Gastroesophageal sphincter (tissue), 4 donors: ENCODE measurements at regions not wholly inside any gene's neighbourhood (a gene's known extent, or its start where the extent isn't known, plus 50 kb on each side); places are given as distances from the start of the nearest gene placed in this dataset.
"Not testable (repeated sequence)": the region's sequence is repeated elsewhere in the genome, so short reads cannot be mapped to it uniquely, and the experiment has no call there.

Experiments used
- ATAC-seq: fragments of 150-250 bp; one replicate; pipeline ENCODE4 v1.9.1; 2016; ENCODE audit warnings: mild to moderate bottlenecking, moderate library complexity
- H3K27ac ChIP-seq, 4 donors: fragments of 200-600 bp; sonication (generic) in 3 of 4; 1 replicate in 3 of 4; 2 replicates in 1 of 4; pipeline ENCODE4 v1.5.1; 2016 to 2019
- H3K27me3 ChIP-seq: fragments of 200-600 bp; sonication (generic); one replicate; pipeline ENCODE4 v1.5.1; 2019
- H3K36me3 ChIP-seq, 2 donors: fragments of 200-600 bp; sonication (generic); one replicate each; pipeline ENCODE4 v1.5.1; 2019; ENCODE audit warnings: control low read depth in 1 of 2
- H3K4me1 ChIP-seq, 3 donors: fragments of 200-600 bp; sonication (generic); 1 replicate in 2 of 3; 2 replicates in 1 of 3; pipeline ENCODE4 v1.5.1; 2016 to 2019; ENCODE audit warnings: control low read depth in 2 of 3
- H3K4me3 ChIP-seq, 2 donors: fragments of 200-600 bp; sonication (generic); one replicate each; pipeline ENCODE4 v1.5.1; 2019; ENCODE audit warnings: mild to moderate bottlenecking in 1 of 2, moderate library complexity in 1 of 2
- H3K9me3 ChIP-seq, 3 donors: fragments of 200-600 bp; sonication (generic); one replicate each; pipeline ENCODE4 v1.5.1; 2017 to 2019; ENCODE audit warnings: control low read depth in 2 of 3
- EP300 ChIP-seq: sonication (generic); formaldehyde crosslinking; IDR thresholded peaks from one replicate; pipeline ENCODE4 v1.6.1; 2017; ENCODE audit warnings: antibody characterized with exemption, mild to moderate bottlenecking
- POLR2A ChIP-seq, 2 donors: fragments of 450-650 bp; IDR thresholded peaks; one replicate each; pipeline ENCODE4 v1.6.1; 2017; ENCODE audit warnings: antibody characterized with exemption in 2 of 2, mild to moderate bottlenecking in 2 of 2, moderate library complexity in 1 of 2
- POLR2AphosphoS5 ChIP-seq: sonication (generic); formaldehyde crosslinking; IDR thresholded peaks from one replicate; pipeline ENCODE4 v1.6.1; 2017; ENCODE audit warnings: antibody characterized with exemption
- WGBS, 2 donors: methylation state at CpG; one replicate each; pipeline ENCODE4 v1.1.5; 2018; ENCODE audit warnings: low coverage in 1 of 2; 5-methylcytosine and 5-hydroxymethylcytosine counted together
- TF ChIP-seq, protein P1 (sequence below), 4 experiments: fragments of 200-600 bp in 2 of 4; fragments of 450-650 bp in 2 of 4; sonication (generic) in 1 of 4; IDR thresholded peaks; one replicate each; pipeline ENCODE4 v1.5.1; 2017 to 2019; ENCODE audit warnings: antibody characterized with exemption in 4 of 4, mild to moderate bottlenecking in 2 of 4, moderate library complexity in 2 of 4

DNA sequence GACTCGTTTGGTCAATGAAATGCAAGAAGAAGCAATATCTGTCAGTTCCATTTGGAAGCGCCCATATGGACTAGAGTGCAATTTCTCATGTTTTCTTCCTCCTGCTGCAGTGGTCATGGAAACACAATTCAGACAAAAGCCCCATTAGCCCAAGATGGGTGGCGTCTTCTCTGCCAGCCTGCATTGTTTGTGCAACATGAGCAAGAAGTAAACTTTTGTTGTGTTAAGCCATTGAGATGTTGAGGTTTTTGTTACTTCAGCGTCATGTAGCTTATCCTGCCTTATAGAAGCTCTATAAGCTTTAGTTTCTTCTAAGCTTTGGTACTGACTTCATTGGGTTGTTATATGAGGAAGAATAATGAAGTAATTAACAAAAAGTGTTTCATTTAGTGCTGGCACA lies 137.4 kb downstream of the NPIPB5 start:
- no peak for ATAC-seq
- no peaks in the 10 kb centered on the region for H3K36me3 ChIP-seq
- 70 to 81% methylated on average over 3 to 4 of the region's 4 CpGs for WGBS, 2 donors
- H3K4me1 ChIP-seq: no peaks in the 10 kb centered on the region
- no peak overlapping the region for H3K4me3 ChIP-seq
- H3K27ac ChIP-seq: no peak overlapping the region
- H3K27me3 ChIP-seq: peaks cover 39% of the 10 kb centered on the region
- H3K9me3 ChIP-seq: peaks cover 0 to 3% (median 0%) of the 10 kb centered on the region in 3 donors
- TF ChIP-seq, protein P1, sequence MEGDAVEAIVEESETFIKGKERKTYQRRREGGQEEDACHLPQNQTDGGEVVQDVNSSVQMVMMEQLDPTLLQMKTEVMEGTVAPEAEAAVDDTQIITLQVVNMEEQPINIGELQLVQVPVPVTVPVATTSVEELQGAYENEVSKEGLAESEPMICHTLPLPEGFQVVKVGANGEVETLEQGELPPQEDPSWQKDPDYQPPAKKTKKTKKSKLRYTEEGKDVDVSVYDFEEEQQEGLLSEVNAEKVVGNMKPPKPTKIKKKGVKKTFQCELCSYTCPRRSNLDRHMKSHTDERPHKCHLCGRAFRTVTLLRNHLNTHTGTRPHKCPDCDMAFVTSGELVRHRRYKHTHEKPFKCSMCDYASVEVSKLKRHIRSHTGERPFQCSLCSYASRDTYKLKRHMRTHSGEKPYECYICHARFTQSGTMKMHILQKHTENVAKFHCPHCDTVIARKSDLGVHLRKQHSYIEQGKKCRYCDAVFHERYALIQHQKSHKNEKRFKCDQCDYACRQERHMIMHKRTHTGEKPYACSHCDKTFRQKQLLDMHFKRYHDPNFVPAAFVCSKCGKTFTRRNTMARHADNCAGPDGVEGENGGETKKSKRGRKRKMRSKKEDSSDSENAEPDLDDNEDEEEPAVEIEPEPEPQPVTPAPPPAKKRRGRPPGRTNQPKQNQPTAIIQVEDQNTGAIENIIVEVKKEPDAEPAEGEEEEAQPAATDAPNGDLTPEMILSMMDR (IDR thresholded peaks at IDR 0.05): no peak
- TF ChIP-seq EP300 (no peak), POLR2A (IDR thresholded peaks at IDR 0.05) (no peak), POLR2AphosphoS5 (no peak)

DNA sequence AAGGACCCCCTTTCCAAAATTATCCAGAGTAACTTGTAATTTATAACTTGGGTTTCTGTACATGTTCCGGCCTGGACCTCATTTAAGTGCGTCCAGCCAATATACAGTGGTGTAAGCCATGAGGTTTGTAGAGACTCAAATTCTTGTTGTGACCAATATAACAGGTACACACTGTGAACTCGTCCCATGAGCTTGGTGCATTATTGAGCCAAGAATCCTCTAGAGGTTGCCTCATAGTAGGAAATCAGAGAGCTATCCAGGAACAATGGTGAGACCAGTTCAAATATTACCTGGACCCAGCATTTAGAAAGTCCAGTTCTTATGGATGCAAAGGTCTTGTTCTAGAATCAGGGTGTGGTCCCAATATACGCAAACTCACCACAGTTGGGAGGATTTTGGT lies 138.2 kb downstream of the NPIPB5 start:
- H3K4me3 ChIP-seq: no peak overlapping the region
- no peak overlapping the region for H3K27ac ChIP-seq
- WGBS, 2 donors: 82 to 97% methylated on average over 4 of the region's 4 CpGs
- peaks cover 47% of the 10 kb centered on the region for H3K27me3 ChIP-seq
- no peak for ATAC-seq
- H3K4me1 ChIP-seq: no peaks in the 10 kb centered on the region
- TF ChIP-seq POLR2A (IDR thresholded peaks at IDR 0.05) (no peak), EP300 (no peak), POLR2AphosphoS5 (no peak)
- TF ChIP-seq, protein P1 (IDR thresholded peaks at IDR 0.05): no peak
- H3K36me3 ChIP-seq: no peaks in the 10 kb centered on the region
- peaks cover 0 to 3% (median 0%) of the 10 kb centered on the region in 3 donors for H3K9me3 ChIP-seq

DNA sequence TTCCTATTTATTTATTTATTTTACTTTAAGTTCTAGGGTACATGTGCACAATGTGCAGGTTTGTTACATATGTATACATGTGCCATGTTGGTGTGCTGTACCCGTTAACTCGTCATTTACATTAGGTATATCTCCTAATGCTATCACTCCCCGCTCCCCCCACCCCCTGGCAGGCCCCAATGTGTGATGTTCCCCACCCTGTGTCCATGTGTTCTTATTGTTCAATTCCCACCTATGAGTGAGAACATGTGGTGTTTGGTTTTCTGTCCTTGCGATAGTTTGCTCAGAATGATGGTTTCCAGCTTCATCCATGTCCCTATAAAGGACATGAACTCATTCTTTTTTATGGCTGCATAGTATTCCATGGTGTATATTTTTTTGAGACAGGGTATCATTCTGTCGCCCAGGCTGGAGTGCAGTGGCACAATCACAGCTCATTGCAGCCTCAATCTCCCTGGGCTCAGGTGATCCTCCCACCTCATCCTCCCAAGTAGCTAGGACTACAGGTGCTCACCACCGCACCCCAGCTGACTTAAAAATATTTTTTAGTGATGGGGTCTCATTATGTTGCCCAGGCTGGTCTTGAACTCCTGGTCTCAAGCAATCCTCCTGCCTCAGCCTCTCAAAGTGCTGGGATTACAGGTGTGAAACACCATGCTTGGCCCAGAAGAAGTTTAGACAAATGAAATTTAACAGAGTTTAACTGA lies 140.6 kb downstream of the NPIPB5 start:
- H3K36me3 ChIP-seq, H3K4me1 ChIP-seq, H3K4me3 ChIP-seq, H3K9me3 ChIP-seq, ATAC-seq, H3K27ac ChIP-seq: not testable (repeated sequence)
- 88 to 89% methylated on average over 6 of the region's 6 CpGs for WGBS, 2 donors
- H3K27me3 ChIP-seq: peaks cover 38% of the 10 kb centered on the region

DNA sequence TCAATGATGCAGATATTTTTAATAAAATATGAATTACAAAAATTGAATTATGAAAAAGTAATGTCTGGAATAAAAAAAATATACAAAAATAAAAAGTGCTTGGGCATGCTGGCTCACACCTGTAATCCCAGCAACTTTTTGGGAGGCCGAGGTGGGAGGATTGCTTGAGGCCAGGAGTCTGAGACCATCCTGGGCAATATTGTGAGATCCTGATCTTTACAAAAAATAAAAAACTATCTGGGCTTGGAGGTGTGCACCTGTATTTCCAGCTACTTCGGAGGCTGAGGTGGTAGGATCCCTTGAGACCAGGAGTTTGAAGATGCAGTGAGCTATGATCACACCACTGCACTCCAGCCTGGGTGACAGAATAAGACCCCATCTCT lies 141.8 kb downstream of the NPIPB5 start:
- Histone ChIP-seq H3K4me3 (no peak overlapping the region), H3K36me3 (no peaks in the 10 kb centered on the region), H3K27me3 (peaks cover 27% of the 10 kb centered on the region), H3K4me1 (no peaks in the 10 kb centered on the region), H3K9me3 (peaks cover 0 to 3% (median 0%) of the 10 kb centered on the region in 3 donors), H3K27ac (no peak overlapping the region)
- TF ChIP-seq EP300 (no peak), POLR2A (IDR thresholded peaks at IDR 0.05) (no peak), POLR2AphosphoS5 (no peak)
- TF ChIP-seq, protein P1 (IDR thresholded peaks at IDR 0.05): no peak
- ATAC-seq: no peak
- 71 to 79% methylated on average over 2 of the region's 2 CpGs for WGBS, 2 donors

DNA sequence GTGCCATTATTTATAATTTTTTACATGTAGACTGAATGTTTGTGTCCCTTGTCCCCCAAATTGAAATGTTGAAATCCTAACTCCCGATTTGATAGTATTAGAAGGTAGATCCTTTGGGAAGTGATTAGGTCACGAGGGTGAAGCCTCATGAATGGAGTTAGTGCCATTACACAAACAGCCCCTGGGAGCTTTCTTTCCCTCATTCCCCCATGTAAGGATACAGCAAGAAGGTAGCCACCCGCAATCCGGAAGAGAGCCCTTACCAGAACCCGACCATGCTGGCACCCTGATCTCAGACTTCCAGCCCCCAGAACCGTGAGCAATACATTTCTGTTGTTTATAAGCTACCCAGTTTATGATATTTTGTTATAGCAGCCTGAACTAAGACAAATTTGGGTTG lies 143.2 kb downstream of the NPIPB5 start:
- no peaks in the 10 kb centered on the region for H3K36me3 ChIP-seq
- 80 to 83% methylated on average over 6 of the region's 6 CpGs for WGBS, 2 donors
- TF ChIP-seq, protein P1 (IDR thresholded peaks at IDR 0.05): no peak
- TF ChIP-seq POLR2A (IDR thresholded peaks at IDR 0.05): no peak
- TF ChIP-seq EP300: no peak
- no peak for TF ChIP-seq POLR2AphosphoS5
- no peak for ATAC-seq
- no peak overlapping the region for H3K27ac ChIP-seq
- no peaks in the 10 kb centered on the region for H3K4me1 ChIP-seq
- H3K27me3 ChIP-seq: peaks cover 15% of the 10 kb centered on the region
- peaks cover 0 to 3% (median 0%) of the 10 kb centered on the region in 3 donors for H3K9me3 ChIP-seq
- H3K4me3 ChIP-seq: no peak overlapping the region

DNA sequence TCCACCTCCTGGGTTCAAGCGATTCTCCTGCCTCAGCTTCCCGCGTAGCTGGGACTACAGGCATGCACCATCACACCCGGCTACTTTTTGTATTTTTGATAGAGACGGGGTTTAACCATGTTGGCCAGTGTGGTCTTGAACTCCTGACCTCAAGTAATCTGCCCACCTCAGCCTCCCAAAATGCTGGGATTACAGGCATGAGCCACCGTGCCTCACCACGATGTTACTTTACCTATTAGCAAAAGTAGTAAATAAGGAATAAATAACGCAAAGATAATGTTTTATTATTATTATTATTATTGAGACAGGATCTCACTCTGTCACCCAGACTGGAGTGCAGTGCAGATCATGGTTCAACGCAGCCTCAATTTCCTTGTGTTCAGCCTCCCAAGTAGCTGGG lies 145.9 kb downstream of the NPIPB5 start:
- H3K9me3 ChIP-seq, H3K27ac ChIP-seq, ATAC-seq, H3K4me1 ChIP-seq, H3K4me3 ChIP-seq, H3K36me3 ChIP-seq: not testable (repeated sequence)
- 83 to 93% methylated on average over 9 of the region's 9 CpGs for WGBS, 2 donors
- H3K27me3 ChIP-seq: peaks cover 12% of the 10 kb centered on the region
